ENCODE measurements at regions not wholly inside any gene's neighbourhood (a gene's known extent, or its start where the extent isn't known, plus 50 kb on each side); places are given as distances from the start of the nearest gene placed in this dataset.

DNA sequence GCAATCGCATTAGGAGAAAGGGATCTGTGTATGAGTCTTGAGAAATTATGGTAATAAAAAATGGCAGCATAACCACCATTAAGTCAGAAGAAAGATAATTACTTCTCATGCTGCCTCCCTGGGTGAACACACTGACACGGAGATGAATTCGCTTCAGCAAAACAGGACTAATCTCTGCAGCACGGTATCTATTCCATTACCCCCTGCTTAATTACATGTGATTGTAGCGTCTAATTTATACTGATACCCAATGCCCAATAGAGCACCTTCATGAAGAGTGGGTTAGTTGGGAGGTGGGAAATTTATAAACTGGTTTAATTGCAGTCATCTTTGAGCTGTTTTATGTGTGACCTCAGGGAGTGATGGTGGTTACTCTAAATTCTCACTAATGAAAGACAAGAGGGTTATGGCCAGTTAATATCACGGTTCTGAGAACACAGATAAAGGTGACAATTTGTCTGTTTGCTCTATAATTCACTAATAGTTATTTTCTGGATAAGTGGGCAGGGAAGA is 476.2 kb upstream of the SULF2 start (continued):
- TF ChIP-seq, protein P1, sequence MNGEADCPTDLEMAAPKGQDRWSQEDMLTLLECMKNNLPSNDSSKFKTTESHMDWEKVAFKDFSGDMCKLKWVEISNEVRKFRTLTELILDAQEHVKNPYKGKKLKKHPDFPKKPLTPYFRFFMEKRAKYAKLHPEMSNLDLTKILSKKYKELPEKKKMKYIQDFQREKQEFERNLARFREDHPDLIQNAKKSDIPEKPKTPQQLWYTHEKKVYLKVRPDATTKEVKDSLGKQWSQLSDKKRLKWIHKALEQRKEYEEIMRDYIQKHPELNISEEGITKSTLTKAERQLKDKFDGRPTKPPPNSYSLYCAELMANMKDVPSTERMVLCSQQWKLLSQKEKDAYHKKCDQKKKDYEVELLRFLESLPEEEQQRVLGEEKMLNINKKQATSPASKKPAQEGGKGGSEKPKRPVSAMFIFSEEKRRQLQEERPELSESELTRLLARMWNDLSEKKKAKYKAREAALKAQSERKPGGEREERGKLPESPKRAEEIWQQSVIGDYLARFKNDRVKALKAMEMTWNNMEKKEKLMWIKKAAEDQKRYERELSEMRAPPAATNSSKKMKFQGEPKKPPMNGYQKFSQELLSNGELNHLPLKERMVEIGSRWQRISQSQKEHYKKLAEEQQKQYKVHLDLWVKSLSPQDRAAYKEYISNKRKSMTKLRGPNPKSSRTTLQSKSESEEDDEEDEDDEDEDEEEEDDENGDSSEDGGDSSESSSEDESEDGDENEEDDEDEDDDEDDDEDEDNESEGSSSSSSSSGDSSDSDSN (CRISPR knock-in tag; IDR thresholded peaks at IDR 0.05), result no peak
- TF ChIP-seq, protein P2, sequence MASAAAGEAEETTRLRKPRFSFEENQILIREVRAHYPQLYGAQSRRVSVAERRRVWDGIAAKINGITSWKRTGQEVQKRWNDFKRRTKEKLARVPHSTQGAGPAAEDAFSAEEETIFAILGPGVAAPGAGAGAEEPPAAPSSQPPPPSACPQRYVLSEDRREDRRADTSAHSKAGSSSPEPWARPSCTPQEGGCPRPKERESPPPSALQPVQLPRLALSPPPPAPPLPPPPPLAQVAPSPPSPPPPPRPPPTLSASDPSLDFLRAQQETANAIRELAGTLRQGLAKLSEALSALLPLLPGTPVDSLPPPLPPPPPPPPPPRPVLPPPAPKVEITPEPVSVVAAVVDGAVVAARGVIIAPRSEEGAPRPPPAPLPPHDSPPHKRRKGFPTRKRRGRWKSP (CRISPR knock-in tag; IDR thresholded peaks at IDR 0.05), result no peak
- no peak for TF ChIP-seq ZNF660 (CRISPR knock-in tag; IDR thresholded peaks at IDR 0.05; ENCODE audit: borderline replicate concordance, low read depth)
- TF ChIP-seq, protein P3, sequence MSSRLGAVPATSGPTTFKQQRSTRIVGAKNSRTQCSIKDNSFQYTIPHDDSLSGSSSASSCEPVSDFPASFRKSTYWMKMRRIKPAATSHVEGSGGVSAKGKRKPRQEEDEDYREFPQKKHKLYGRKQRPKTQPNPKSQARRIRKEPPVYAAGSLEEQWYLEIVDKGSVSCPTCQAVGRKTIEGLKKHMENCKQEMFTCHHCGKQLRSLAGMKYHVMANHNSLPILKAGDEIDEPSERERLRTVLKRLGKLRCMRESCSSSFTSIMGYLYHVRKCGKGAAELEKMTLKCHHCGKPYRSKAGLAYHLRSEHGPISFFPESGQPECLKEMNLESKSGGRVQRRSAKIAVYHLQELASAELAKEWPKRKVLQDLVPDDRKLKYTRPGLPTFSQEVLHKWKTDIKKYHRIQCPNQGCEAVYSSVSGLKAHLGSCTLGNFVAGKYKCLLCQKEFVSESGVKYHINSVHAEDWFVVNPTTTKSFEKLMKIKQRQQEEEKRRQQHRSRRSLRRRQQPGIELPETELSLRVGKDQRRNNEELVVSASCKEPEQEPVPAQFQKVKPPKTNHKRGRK (CRISPR knock-in tag; IDR thresholded peaks at IDR 0.05), result no peak
- TF ChIP-seq, protein P4, sequence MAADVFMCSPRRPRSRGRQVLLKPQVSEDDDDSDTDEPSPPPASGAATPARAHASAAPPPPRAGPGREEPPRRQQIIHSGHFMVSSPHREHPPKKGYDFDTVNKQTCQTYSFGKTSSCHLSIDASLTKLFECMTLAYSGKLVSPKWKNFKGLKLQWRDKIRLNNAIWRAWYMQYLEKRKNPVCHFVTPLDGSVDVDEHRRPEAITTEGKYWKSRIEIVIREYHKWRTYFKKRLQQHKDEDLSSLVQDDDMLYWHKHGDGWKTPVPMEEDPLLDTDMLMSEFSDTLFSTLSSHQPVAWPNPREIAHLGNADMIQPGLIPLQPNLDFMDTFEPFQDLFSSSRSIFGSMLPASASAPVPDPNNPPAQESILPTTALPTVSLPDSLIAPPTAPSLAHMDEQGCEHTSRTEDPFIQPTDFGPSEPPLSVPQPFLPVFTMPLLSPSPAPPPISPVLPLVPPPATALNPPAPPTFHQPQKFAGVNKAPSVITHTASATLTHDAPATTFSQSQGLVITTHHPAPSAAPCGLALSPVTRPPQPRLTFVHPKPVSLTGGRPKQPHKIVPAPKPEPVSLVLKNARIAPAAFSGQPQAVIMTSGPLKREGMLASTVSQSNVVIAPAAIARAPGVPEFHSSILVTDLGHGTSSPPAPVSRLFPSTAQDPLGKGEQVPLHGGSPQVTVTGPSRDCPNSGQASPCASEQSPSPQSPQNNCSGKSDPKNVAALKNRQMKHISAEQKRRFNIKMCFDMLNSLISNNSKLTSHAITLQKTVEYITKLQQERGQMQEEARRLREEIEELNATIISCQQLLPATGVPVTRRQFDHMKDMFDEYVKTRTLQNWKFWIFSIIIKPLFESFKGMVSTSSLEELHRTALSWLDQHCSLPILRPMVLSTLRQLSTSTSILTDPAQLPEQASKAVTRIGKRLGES (CRISPR knock-in tag; IDR thresholded peaks at IDR 0.05; ENCODE audit: borderline replicate concordance), result no peak
- no peak for TF ChIP-seq ZNF772 (CRISPR knock-in tag; IDR thresholded peaks at IDR 0.05)
- TF ChIP-seq, protein P5, sequence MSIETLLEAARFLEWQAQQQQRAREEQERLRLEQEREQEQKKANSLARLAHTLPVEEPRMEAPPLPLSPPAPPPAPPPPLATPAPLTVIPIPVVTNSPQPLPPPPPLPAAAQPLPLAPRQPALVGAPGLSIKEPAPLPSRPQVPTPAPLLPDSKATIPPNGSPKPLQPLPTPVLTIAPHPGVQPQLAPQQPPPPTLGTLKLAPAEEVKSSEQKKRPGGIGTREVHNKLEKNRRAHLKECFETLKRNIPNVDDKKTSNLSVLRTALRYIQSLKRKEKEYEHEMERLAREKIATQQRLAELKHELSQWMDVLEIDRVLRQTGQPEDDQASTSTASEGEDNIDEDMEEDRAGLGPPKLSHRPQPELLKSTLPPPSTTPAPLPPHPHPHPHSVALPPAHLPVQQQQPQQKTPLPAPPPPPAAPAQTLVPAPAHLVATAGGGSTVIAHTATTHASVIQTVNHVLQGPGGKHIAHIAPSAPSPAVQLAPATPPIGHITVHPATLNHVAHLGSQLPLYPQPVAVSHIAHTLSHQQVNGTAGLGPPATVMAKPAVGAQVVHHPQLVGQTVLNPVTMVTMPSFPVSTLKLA (IDR thresholded peaks at IDR 0.05), result no peak
- TF ChIP-seq, protein P6, sequence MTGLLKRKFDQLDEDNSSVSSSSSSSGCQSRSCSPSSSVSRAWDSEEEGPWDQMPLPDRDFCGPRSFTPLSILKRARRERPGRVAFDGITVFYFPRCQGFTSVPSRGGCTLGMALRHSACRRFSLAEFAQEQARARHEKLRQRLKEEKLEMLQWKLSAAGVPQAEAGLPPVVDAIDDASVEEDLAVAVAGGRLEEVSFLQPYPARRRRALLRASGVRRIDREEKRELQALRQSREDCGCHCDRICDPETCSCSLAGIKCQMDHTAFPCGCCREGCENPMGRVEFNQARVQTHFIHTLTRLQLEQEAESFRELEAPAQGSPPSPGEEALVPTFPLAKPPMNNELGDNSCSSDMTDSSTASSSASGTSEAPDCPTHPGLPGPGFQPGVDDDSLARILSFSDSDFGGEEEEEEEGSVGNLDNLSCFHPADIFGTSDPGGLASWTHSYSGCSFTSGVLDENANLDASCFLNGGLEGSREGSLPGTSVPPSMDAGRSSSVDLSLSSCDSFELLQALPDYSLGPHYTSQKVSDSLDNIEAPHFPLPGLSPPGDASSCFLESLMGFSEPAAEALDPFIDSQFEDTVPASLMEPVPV (CRISPR knock-in tag; IDR thresholded peaks at IDR 0.05), result no peak
- TF ChIP-seq TOPORS (CRISPR knock-in tag; IDR thresholded peaks at IDR 0.05), result no peak
